SK-N-SH treated with all-trans-retinoic acid at 6 μM for 48 hours (cell line): ENCODE measurements at regions not wholly inside any gene's neighbourhood (a gene's known extent, or its start where the extent isn't known, plus 50 kb on each side); places are given as distances from the start of the nearest gene placed in this dataset.

Experiments used
- CREB5 ChIP-seq: fragments of 250-450 bp; sonication (Bioruptor Pico); IDR thresholded peaks from 2 replicates; pipeline ENCODE4 v1.5.1; 2020; ENCODE audit warnings: low read depth, mild to moderate bottlenecking, moderate library complexity
- PATZ1 ChIP-seq: fragments of 250-450 bp; sonication (Bioruptor Pico); IDR thresholded peaks from 2 replicates; pipeline ENCODE4 v1.8.0; 2020; ENCODE audit warnings: mild to moderate bottlenecking, moderate library complexity, borderline replicate concordance
- SNAI2 ChIP-seq: fragments of 250-450 bp; sonication (Bioruptor Pico); IDR thresholded peaks from 2 replicates; pipeline ENCODE4 v1.5.0; 2020; ENCODE audit warnings: mild to moderate bottlenecking, moderate library complexity
- ZFP30 ChIP-seq: fragments of 450-650 bp; formaldehyde crosslinking; IDR thresholded peaks from 2 replicates; pipeline ENCODE4 v1.5.0; 2022; ENCODE audit warnings: mild to moderate bottlenecking, moderate library complexity

DNA sequence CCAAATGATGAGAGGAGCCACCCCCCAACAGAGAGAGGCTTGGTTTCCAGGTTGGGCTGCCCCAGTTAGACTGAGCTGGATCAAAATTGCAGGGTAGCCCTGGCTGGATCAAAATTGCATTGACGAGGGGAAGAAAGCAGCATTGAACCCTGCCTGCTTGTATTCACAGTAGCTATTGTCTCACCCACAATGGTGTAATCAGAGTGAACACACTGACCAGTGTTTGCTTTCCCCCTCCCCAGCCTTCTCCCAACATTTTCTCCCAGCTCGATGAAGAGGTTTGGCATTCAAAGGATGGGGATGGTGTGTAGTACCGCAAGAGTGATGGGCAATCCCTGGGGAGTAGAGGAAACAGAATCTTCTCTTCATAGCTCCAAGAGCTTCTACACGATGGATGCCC lies 223.8 kb downstream of the ADAMTS9 start:
- no peak for TF ChIP-seq CREB5
- no peak for TF ChIP-seq ZFP30 (CRISPR knock-in tag)
- TF ChIP-seq PATZ1 (CRISPR knock-in tag) = no peak
- no peak for TF ChIP-seq SNAI2 (CRISPR knock-in tag)
